Mesendoderm (in vitro differentiated cells): ENCODE measurements at regions not wholly inside any gene's neighbourhood (a gene's known extent, or its start where the extent isn't known, plus 50 kb on each side); places are given as distances from the start of the nearest gene placed in this dataset.
"Not testable (repeated sequence)": the region's sequence is repeated elsewhere in the genome, so short reads cannot be mapped to it uniquely, and the experiment has no call there.

Experiments used
- DNase-seq: peaks from one replicate; pipeline ENCODE4 v3.0.0; 2013
- H2AK5ac ChIP-seq: 2 replicates; pipeline ENCODE4 v1.6.1; 2013; ENCODE audit warnings: low read length, inconsistent platforms
- H2BK120ac ChIP-seq: 2 replicates; pipeline ENCODE4 v1.6.1; 2013; ENCODE audit warnings: low read depth, mild to moderate bottlenecking, low read length, moderate library complexity, mixed read lengths
- H2BK15ac ChIP-seq: replicated peaks from 2 replicates; pipeline ENCODE4 v1.6.1; 2013; ENCODE audit warnings: low read depth, mild to moderate bottlenecking, moderate library complexity
- H2BK5ac ChIP-seq: 2 replicates; pipeline ENCODE4 v1.6.1; 2013; ENCODE audit warnings: low read length, inconsistent platforms
- H3K18ac ChIP-seq: 2 replicates; pipeline ENCODE4 v1.6.1; 2013; ENCODE audit warnings: mild to moderate bottlenecking, low read length, mixed read lengths
- H3K23ac ChIP-seq: one replicate; pipeline ENCODE4 v1.6.1; 2013; ENCODE audit warnings: low read length
- H3K27ac ChIP-seq: 2 replicates; pipeline ENCODE4 v1.5.1; 2013; ENCODE audit warnings: low read depth, mild to moderate bottlenecking, inconsistent platforms, low read length, moderate library complexity
- H3K27me3 ChIP-seq: 2 replicates; pipeline ENCODE4 v1.6.1; 2013; ENCODE audit warnings: low read length, control low read depth, mild to moderate bottlenecking, inconsistent platforms; ENCODE audit not compliant: insufficient read depth, poor library complexity
- H3K36me3 ChIP-seq: 2 replicates; pipeline ENCODE4 v1.6.1; 2013; ENCODE audit warnings: low read length, inconsistent platforms; ENCODE audit not compliant: control insufficient read depth, insufficient read depth
- H3K4ac ChIP-seq: one replicate; pipeline ENCODE4 v1.6.1; 2013; ENCODE audit warnings: low read depth, mild to moderate bottlenecking, low read length, moderate library complexity
- H3K4me1 ChIP-seq: 2 replicates; pipeline ENCODE4 v1.6.1; 2013; ENCODE audit warnings: low read depth, low read length, inconsistent platforms; ENCODE audit not compliant: control insufficient read depth
- H3K4me2 ChIP-seq: 2 replicates; pipeline ENCODE4 v1.6.1; 2013; ENCODE audit warnings: low read length
- H3K4me3 ChIP-seq: 2 replicates; pipeline ENCODE4 v1.5.1; 2013; ENCODE audit warnings: mild to moderate bottlenecking, low read length
- H3K56ac ChIP-seq: one replicate; pipeline ENCODE4 v1.6.1; 2013; ENCODE audit warnings: low read length
- H3K79me1 ChIP-seq: 2 replicates; pipeline ENCODE4 v1.6.1; 2013; ENCODE audit warnings: low read length, inconsistent platforms
- H3K79me2 ChIP-seq: 2 replicates; pipeline ENCODE4 v1.6.1; 2013; ENCODE audit warnings: mild to moderate bottlenecking, low read length; ENCODE audit not compliant: control insufficient read depth, insufficient read depth
- H3K9ac ChIP-seq: 2 replicates; pipeline ENCODE4 v1.6.1; 2013; ENCODE audit warnings: low read length, inconsistent platforms
- H4K5ac ChIP-seq: one replicate; pipeline ENCODE4 v1.6.1; 2013; ENCODE audit warnings: low read length
- H4K8ac ChIP-seq: one replicate; pipeline ENCODE4 v1.6.1; 2013; ENCODE audit warnings: low read depth, mild to moderate bottlenecking, control low read depth, low read length, moderate library complexity
- WGBS: extraction: QIAGEN DNeasy Blood & Tissue Kit; methylation state at CpG from one replicate; pipeline ENCODE4 v1.1.7; 2013; ENCODE audit warnings: low lambda C conversion rate, missing lambda C conversion rate; ENCODE audit not compliant: insufficient coverage; ENCODE audit errors: extremely low coverage; 5-methylcytosine and 5-hydroxymethylcytosine counted together

GRCh38 chr14:85071447-85071846 is 458.5 kb upstream of the FLRT2 start:
- Histone ChIP-seq H3K36me3 (no peaks in the 10 kb centered on the region), H2AK5ac (no peak overlapping the region), H3K18ac (no peak overlapping the region), H3K27me3 (no peaks in the 10 kb centered on the region), H4K5ac (no peak overlapping the region), H3K79me2 (no peaks in the 10 kb centered on the region), H3K56ac (no peak overlapping the region), H3K4ac (no peak overlapping the region), H2BK15ac (no peak overlapping the region), H3K4me2 (no peak overlapping the region), H4K8ac (no peak overlapping the region), H3K4me1 (no peaks in the 10 kb centered on the region), H3K27ac (no peak overlapping the region), H2BK5ac (no peak overlapping the region), H3K4me3 (no peak overlapping the region), H2BK120ac (no peak overlapping the region), H3K9ac (no peak overlapping the region), H3K79me1 (no peaks in the 10 kb centered on the region), H3K23ac (no peak overlapping the region)
- no CpG with 5 or more reads among the region's 6 CpGs for WGBS
- peak; percentile 42 for DNase-seq

- Histone ChIP-seq H3K4me2 (no peak overlapping the region), H3K18ac (no peak overlapping the region), H3K27ac (no peak overlapping the region), H3K4ac (no peak overlapping the region), H3K36me3 (no peaks in the 10 kb centered on the region), H4K8ac (no peak overlapping the region), H3K23ac (no peak overlapping the region), H2AK5ac (no peak overlapping the region), H3K4me3 (no peak overlapping the region), H3K27me3 (no peaks in the 10 kb centered on the region), H3K56ac (no peak overlapping the region), H3K9ac (no peak overlapping the region), H4K5ac (no peak overlapping the region), H3K79me1 (no peaks in the 10 kb centered on the region), H3K79me2 (no peaks in the 10 kb centered on the region), H2BK120ac (no peak overlapping the region), H3K4me1 (no peaks in the 10 kb centered on the region), H2BK15ac (no peak overlapping the region), H2BK5ac (no peak overlapping the region)
- no CpG with 5 or more reads among the region's 1 CpG for WGBS
- DNase-seq: no peak
Observed at GRCh38 chr14:85074955-85075354, 455.0 kb upstream of the FLRT2 start.

GRCh38 chr14:85075694-85076476 is 454.1 kb upstream of the FLRT2 start:
- Histone ChIP-seq H3K56ac (no peak overlapping the region), H3K4me2 (no peak overlapping the region), H3K4ac (no peak overlapping the region), H3K27ac (no peak overlapping the region), H3K79me2 (no peaks in the 10 kb centered on the region), H2BK5ac (no peak overlapping the region), H3K23ac (no peak overlapping the region), H2BK120ac (no peak overlapping the region), H3K4me3 (no peak overlapping the region), H3K27me3 (no peaks in the 10 kb centered on the region), H3K4me1 (no peaks in the 10 kb centered on the region), H3K18ac (no peak overlapping the region), H2BK15ac (no peak overlapping the region), H3K9ac (no peak overlapping the region), H4K5ac (no peak overlapping the region), H4K8ac (no peak overlapping the region), H3K36me3 (no peaks in the 10 kb centered on the region), H3K79me1 (no peaks in the 10 kb centered on the region), H2AK5ac (no peak overlapping the region)
- DNase-seq: no peak
- WGBS: no CpG with 5 or more reads among the region's 1 CpG

- not testable (repeated sequence) for H3K23ac ChIP-seq, H3K4me2 ChIP-seq, H3K4ac ChIP-seq, H3K27ac ChIP-seq, DNase-seq, H4K8ac ChIP-seq, H3K4me3 ChIP-seq, H2BK15ac ChIP-seq, H4K5ac ChIP-seq, H3K36me3 ChIP-seq, H3K27me3 ChIP-seq, H2AK5ac ChIP-seq, H3K56ac ChIP-seq, H3K4me1 ChIP-seq, H2BK5ac ChIP-seq, H3K79me1 ChIP-seq, H3K9ac ChIP-seq, H3K18ac ChIP-seq, H3K79me2 ChIP-seq, H2BK120ac ChIP-seq
Observed at GRCh38 chr14:85077716-85078115, 452.2 kb upstream of the FLRT2 start.

- Histone ChIP-seq H3K4me2 (no peak overlapping the region), H2BK5ac (no peak overlapping the region), H3K9ac (no peak overlapping the region), H3K4ac (no peak overlapping the region), H3K27ac (no peak overlapping the region), H3K79me1 (no peaks in the 10 kb centered on the region), H3K4me3 (no peak overlapping the region), H4K5ac (no peak overlapping the region), H3K79me2 (no peaks in the 10 kb centered on the region), H3K56ac (no peak overlapping the region), H3K36me3 (no peaks in the 10 kb centered on the region), H2BK120ac (no peak overlapping the region), H3K4me1 (no peaks in the 10 kb centered on the region), H3K27me3 (no peaks in the 10 kb centered on the region), H2AK5ac (no peak overlapping the region), H4K8ac (no peak overlapping the region), H3K23ac (no peak overlapping the region), H3K18ac (no peak overlapping the region), H2BK15ac (no peak overlapping the region)
- DNase-seq: peak; percentile 26
- WGBS: no CpG with 5 or more reads among the region's 6 CpGs
Observed at GRCh38 chr14:85079842-85080730, 449.9 kb upstream of the FLRT2 start.
